ENCODE measurements at regions not wholly inside any gene's neighbourhood (a gene's known extent, or its start where the extent isn't known, plus 50 kb on each side); places are given as distances from the start of the nearest gene placed in this dataset.

- no peak for TF ChIP-seq POLR2A (IDR thresholded peaks at IDR 0.05)
- TF ChIP-seq CTCF (IDR thresholded peaks at IDR 0.05), result no peak
Measured at GRCh38 chr14:31930070-31930469, 147.0 kb upstream of the ARHGAP5 start.
